ENCODE measurements at regions not wholly inside any gene's neighbourhood (a gene's known extent, or its start where the extent isn't known, plus 50 kb on each side); places are given as distances from the start of the nearest gene placed in this dataset.
A peak's percentile ranks its signal among the peaks of the same experiment; 100 is the strongest.

DNA sequence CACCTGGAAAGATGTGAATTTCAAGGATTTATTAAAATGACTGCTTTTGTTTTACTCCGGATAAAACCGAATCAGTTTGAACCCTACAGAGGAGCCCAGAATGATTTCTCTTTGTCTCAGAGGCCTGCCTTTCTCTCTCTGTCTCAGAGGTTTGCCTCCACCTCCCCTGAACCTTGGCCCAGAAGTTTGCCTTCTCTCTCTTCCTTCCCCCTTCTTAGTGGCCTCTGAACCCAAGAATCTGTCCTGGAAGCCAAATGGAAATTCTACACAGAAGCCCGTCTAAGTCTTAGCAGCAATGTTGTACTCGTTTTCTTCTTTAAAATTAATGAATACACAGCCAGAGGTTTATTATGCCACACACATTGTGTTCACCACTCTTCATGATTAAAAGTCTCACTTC, 200.7 kb downstream of the SOCS6 start:
- no peak for DNase-seq

DNA sequence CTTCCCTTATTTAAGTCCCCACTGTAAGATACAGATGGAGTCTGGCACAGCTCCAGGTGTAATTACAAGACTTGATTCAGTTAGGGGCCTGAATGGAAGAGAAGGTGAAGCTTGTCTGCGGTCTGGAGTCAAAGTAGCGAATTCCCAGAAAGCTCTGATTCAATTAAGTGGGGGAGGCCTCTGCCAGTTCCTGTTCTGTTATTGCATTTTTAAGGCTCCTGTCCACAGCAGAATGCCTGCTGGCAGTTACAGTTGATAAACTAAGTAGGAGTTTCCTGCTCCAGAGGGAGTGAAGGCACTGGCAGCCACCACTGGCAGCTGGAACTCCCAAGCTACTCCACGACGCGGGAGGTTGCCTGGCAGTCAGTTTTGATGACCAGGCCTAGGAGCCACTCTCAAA, 181.1 kb downstream of the SOCS6 start:
- DNase-seq = peak; percentile 16

DNA sequence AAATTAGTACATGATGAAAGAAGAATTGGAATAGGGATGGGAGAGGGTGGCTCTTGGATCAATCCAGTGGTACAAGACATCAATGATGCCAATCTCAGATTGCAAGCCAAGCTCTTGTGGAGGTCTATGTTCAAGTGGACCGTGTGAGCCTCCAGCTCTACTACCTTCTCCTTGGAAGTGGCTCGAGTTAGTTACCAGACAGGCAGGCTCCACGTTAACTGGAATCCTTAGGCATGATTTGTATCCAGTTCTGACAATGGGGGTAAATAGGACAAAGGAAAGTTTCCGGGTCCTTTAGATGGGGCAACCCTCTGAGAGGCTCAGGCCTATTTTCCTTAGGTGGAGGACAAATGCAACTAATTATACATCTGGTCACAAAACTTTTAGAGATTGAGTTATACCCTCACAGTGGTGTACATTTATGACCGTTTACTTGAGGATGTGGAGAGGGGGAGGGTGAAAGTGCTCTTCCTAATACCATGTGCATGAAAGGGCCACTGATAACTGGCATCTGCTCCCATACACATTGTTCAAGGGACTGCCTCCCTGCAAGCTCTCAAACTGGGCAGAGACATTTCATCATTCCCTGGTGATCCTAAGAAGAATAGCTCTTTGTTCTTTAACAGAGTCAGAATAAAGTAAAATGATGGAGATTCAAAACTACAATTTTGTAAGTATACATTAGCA, 180.2 kb downstream of the SOCS6 start:
- DNase-seq = no peak

DNA sequence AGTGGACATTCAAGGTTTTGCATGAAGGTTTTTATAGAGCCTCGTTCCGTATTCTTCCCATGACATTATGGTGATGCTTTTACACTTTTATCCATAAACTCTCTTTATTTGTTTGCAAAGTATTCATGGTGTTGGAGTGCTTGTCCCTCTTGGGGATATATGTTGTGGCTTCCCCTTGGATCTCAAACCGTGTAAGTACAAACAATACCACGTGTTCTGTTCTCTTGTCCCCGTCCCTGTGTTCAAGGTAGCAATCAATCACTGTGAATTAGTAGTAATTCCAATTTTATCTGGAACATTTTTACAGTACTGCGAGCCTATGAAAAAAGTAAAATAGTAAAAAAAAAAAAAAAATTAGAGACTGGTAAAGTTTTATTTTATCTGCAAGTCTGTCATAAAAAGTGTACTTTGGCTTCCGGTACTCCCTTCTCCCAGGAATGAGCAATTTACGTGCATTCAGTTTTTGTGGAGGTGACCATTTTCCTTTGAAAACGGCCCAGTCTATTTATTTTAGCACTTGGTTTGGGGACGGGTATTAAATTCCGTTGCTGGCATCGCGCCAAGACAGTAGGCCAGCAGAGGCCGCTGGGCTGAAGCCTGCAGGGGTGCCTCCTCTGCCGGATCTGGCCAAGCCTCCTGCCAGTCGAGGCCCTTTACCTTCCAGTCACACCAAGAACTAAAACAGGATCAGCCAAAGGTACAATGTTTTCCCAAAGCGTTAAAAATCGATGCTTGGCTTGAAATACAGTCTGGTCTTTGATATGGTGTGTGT, 175.7 kb downstream of the SOCS6 start:
- peak; percentile 90 for DNase-seq

DNA sequence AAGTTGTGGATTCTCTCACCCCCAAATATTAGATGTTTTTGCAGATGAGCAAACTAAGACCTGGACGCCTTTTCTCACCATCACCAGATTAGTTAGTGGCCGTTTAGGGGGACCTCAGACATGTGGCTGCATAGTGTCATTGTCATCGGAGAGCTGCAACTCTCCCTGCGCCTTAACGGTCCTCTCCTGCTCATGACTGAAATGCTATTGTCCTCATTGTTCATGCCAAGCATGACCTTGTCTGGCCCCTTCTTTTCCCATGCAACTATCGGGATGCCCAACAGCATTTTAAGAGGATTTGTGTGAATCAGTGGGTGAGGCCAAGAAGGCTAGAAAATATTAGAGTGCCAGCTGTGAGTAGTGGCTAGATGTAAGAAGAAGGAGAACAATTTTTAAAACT, 174.2 kb downstream of the SOCS6 start:
- no peak for DNase-seq

DNA sequence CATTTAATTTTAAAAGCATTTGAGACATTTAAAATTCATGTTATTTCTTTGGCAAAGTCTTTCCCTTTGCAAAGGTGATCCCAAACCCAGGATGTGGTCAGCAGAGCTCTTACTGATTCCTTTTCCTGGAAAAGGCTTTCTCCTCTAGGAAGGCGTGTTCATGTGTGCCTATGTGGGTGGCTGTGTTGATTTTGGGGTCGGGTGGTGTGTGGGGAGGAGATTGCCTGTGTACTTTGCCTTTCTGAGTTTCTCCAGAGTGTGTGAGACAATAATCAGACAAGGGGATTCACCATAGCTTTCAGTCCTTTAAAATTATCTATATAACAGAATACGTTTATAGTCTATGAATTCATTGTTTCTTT, 173.2 kb downstream of the SOCS6 start:
- DNase-seq = peak; percentile 82

DNA sequence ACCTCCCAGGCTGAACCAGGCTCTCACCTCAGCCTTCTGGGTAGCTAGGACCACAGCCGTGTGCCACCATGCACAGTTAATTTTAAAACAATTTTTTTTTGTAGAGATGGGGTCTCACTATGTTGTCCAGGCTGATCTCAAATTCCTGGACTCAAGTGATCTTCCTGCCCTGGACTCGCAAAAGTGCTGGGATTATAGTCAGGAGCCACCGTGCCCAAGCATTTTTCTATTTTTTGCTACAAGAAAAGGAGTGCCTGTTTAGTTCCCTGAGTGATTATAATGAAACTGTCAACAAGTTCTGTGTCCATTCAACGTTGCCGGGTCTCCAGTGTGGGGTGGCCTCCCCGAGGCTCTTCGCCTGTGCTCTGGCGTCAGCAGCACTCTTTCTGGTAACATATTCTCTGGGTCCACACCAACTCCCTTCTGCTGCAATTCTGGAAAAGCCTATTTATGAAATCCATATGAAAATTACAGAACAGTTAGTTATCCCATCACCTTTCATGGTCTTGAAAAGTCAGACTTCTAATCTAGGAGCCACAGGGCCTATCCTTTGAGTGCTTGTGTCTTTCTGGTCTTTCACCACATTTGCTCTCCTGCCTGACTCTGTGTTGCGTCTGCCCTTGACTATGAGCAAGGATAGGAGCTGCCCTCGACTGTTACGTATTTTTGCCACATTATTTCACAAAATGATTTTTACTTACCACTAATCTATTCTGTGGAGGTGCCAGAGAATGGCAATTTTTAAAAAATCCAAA, 172.7 kb downstream of the SOCS6 start:
- peak; percentile 82 for DNase-seq

DNA sequence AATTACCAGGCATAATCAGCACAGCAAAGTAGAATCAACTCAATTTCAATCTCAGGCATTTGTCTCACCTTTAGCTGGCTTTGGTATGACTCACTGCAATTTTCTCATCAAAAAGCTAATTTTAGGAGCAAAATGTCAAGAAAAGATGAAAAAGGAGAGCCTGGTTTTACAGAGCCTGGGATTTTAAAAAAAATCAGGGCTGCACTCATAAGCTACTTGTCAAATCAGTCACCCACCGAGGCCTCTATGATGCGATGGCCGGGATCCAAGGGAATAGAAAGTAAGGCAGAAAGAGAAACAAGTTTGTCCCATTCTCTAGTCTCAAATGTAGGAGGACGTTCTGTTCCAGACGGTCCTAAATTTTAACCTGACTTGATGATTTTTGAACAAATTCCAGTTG, 170.9 kb downstream of the SOCS6 start:
- DNase-seq = no peak

DNA sequence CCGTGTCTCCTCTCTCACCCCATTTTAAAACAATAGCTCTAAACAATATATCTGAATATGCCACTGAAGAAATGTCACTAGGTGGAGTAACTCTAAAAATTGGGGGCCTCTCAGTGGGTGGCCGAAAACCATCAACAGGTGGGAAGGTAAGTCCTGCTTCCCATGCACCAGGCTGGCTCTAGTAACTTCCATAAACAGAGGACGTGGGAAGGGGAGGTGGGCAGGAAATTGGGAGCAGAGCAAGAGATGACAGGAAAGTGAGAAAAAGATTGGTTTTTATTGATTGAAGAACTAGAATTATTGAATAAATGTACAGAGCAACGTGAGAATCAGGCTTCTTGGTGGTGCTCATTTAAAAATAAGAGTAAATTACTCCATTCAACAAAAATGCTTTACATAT, 170.4 kb downstream of the SOCS6 start:
- no peak for DNase-seq

DNA sequence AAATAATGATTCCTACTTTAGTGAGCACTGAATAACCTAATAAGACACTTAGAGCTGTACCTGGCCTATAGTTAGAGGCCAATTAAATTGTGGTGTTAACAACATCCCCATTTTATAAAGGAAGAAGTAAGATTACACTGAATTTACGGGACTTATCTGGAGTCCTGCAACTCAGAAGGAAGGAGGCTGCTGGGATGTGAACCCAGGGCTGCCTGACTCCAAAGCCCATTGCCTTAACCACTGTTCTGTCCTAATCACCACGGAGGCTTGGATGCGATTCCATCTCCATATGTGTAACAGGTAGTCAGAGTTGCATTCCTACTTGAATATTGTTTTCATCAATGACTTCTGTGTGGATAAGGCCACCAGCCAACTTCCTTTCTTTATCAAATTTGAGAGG, 168.9 kb downstream of the SOCS6 start:
- DNase-seq = no peak

DNA sequence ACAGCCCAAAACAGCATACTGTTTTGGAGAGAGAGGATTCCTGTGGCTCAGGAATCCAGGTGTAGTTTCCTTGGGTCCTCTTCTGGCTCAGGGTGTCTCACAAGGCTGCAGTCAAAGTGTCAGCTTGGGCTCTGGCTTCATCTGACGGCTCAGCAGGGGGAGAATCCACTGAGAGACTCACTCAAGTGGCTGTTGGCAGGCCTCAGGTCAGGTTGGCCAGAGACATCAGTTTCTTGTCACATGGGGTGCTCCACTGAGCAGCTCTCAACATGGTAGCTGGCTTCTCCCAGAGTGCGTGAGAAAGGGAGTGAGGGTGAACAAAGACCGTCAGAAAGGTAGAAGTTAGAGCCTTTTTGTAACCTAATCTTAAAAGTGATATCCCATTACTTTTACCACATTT, 168.4 kb downstream of the SOCS6 start:
- DNase-seq = no peak

DNA sequence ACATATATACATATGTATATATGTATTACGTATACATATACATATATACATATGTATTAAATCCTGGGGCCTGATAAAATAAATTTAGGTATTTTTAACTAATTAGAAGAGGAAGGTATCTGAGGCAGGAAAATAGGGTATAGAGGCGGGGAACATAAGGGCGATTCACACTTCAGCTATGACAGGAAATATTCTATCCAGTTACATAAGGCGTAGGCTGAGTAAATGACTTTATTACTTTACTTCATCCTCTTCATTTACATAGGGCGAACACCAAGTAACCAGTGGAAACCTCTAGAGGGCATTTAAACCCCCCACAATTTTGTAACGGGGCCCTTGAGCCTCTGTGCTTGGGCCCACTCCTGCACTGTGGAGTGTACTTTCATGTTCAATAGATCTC, 167.5 kb downstream of the SOCS6 start:
- DNase-seq = no peak

DNA sequence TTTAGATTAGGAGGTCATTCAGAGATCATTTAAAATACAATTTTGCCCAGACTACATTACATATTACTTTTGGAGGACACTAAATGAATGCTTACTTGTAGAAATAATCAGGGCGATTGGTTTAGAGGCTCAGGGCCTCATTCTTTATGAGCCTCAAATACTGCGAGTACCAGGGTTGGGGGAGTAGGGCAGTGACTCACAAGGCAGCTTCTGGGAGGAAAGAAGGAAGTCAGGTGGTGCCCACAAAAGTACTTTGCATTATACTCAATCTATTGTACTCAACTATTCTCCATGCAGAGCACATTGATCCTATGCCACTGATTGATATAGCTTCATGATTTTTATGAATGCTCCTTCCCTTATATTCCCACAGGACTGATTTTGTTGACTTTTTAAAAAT, 166.9 kb downstream of the SOCS6 start:
- DNase-seq = peak; percentile 25

DNA sequence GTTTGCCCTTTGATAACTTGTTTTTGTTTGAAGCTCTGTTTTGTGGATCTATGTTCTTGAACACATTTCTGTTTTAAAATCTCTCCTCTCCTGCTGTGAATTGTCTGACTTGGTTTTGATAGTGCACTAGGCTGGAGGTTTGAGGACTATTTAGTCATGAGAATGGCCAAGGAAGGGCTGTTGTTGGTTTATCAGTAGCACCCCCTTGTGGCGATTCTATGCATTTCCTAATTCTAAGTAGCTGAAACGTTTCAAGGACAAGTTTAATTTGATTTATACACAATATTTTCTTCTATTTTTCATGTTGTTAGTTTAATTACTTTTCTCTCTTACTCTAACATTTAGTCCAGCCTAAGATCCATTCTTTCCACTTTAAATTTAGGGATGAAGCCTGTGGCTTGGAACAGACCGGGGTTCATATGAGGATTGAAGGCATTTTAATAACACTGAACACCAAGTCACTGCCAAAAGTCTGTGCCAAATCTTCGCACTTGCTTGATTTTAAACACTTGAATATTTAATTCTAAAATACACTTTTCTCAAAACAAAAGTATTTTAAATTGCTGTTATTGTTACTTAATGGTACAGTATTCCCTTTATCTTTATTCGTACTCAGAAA, 166.0 kb downstream of the SOCS6 start:
- peak; percentile 79 for DNase-seq

DNA sequence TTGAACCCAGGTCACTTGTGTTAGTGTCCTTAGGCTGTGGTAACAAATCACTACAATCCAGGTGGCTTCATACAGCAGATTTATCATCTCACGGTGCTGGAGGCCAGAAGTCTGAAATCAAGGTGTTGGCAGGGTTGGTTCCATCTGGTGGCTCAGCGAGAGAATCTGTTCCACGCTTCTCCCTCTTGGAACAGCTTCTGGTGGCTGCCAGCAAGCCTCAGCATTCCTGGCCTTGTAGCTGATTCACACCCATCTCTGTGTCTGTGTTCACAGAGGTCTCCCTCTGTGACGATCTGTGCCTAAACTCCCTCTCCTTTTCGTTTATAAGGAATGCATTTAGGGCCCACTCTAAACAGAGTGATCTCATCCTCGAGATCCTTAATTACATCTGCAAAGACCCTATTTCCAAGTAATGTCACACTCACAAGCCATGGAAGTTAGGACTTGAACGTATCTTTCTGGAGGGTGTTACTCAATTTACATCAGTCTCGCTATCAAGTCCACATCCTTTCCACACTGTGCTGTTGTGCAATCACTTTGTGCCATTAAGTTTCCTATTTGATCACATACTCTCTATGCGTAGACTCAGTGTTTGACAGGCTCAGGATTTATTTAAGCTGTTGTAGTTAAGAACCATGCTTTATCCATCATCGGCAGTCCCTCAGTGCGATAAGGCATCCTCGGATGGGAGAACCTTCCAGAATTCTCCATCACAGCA, 164.4 kb downstream of the SOCS6 start:
- no peak for DNase-seq

DNA sequence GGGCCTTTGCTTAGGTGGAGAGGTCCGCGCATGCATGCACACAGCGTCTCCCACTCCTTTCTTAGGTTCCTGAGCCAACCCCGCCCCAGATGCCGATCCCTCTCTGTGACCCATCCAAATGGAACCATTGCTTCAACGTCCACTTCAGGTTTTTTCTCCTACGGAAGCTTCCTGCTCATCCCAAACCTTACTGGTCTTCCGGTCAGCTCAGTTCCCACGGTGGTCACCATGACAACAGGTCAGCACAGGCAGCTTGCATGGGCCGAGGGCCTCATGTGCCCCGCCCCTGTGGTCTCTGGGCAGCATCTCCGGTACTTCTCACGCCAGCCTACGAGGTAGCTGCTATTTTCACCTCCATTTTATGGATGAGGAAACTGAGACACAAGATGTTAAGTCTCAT, 163.7 kb downstream of the SOCS6 start:
- no peak for DNase-seq

DNA sequence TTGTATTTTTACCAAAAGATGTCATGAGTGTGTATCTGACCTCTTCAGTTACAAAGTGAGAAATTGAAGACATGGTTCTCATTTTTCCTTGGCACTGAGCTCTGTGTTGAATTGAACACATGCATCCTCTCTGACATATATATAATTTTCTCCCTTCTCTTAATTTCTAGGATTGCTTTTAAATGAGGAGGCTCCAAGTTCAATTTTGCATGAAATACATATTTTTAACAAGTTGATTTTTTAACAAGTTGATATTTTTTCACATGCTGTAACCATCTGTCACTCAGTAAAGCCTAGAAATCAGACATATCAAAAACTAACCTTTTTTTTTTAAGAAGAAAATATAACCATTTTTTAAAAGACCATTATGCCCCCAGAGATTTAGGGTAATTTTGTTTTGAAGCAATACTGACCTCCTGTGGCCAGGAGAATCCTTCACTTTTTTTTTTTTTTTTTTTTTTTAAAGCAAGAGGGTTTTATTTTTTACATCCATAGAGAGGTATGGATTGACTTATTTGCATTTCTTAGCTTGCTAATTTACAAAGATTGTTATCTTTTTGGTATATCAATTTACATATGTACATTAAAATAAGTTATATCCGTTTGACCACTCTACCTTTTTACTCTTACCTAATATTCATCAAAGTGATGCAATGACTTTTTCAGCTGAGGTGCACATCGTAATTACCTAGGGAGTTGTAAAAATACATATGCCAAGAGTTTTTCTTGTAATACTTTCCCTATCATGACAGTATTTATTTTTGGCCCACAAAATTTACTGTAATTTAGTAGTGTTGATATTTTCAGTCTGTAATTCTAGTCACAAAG, 161.8 kb downstream of the SOCS6 start:
- peak; percentile 37 for DNase-seq

DNA sequence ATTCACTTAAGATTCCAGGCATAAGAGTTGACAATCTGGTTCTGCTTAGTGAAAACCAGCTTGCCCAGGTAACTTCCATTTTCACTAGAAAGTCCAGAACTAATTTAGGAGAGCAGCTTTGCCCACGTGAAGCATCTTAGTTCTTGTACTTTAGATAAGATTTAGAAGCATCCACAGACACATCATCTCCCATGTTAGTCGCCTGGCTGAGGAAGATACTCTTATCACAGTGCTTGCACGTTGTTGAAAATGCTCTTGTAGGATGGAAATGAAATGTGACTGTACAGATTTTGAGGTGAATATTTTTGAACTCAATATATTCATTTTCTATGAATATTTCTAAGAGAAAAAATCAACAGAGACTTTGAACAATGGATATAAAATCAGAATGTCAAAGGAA, 159.7 kb downstream of the SOCS6 start:
- peak; percentile 77 for DNase-seq

DNA sequence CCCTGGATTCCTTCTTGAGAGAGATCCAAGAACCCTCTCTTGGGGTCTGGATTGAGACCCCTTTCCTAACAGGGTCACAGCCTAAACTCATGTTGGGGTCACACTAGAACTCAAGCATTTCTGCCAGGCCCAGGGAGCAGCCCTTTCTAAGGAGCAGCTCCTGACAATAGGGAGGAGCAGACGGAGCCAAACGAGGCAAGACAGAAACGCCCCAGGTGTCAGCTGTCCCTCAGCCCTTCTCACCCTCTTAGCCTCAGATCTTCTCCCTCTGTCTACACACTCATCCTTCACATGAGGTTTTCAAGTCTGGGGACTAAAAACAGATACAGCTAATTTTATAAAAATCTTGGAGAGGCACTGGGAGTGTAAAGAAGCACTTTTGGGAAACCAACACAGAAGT, 157.2 kb downstream of the SOCS6 start:
- no peak for DNase-seq

DNA sequence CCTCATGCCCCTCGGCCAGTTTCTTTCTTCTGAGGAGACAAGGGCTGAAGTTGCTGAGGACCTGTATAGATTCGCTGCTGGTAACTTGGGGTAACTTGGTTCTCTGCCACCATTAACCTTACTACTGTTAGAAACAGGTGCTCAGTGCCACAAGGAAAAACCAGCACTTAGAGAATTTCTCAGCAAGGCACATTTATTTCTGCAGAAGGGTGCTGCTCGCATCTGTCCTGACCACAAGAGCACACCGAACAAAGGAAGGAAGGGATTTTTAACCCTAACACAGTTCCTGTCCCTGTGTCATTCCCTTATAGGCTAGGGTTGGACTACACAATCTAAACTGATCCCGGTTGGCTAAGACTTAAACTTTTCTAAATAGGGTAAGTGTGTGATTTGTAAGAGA, 154.1 kb downstream of the SOCS6 start:
- DNase-seq = no peak

DNA sequence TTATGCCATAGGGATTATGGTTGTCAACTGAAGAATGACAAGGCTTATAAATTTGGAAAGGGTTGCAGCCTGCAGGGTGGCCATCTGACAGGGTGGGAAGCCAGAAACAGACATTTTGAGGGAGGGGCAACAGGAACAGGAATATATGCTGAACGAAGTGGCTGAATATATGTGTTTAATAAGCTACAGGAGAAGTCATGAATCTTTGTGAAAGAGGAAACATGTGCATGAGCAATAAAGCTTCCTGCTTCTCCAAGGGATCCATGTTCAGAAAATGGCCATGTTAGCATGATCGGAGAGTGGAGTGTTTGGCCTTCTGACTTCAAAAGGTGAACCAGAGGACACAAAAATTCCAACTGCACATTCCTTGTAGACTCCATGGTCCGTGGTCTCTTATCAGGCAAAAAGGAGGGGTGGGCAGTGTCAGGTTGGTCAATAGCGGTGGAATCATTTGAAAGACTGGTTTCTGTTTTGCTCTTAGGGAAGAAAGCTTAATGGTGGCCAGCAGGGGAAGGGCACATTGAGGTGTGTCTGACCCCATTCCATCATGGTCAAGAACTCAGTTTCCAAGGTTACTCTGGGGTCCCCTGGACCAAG, 144.1 kb downstream of the SOCS6 start:
- DNase-seq = no peak

DNA sequence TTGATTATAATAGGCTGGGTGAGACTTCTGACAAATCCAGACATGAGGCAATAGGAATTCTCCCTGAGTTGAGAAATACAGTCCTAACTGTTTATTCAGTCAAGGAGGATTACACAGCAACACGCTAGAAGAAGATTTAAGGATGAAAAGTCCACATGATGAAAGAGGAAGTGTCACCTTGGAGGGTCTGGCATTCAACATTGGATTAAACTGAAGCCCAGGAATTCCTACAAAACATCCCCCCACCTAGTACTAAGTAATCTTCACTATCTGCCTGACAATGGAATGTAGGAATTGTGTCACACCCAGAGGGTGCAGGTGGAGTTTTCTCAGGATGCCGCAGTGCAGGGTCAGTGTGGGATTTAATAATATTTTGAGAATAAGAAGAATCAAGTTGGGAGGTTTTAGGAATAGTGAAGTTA, 142.4 kb downstream of the SOCS6 start:
- no peak for DNase-seq

All from OCI-M1 (cell line).